ENCODE measurements at regions not wholly inside any gene's neighbourhood (a gene's known extent, or its start where the extent isn't known, plus 50 kb on each side); places are given as distances from the start of the nearest gene placed in this dataset.

DNA sequence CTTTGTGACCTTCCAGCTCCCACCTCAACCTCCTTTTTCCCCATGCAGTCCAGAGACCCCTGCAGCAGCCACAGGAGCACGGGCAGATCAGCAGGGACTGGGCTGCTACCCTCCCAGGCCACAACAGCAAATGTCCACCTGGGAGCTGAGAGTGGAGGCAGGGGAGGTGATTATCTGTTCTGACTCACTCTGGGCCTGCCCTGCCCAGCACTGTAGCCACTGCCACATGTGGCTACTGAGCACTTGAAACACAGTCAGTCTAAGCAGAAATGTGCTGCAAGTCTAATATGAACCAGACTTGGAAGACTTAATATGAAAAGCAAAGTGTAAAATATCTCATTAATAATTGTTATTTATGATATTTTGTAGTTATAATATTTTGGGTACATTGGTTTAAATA, 148.9 kb upstream of the VANGL1 start:
- DNase-seq = no peak

DNA sequence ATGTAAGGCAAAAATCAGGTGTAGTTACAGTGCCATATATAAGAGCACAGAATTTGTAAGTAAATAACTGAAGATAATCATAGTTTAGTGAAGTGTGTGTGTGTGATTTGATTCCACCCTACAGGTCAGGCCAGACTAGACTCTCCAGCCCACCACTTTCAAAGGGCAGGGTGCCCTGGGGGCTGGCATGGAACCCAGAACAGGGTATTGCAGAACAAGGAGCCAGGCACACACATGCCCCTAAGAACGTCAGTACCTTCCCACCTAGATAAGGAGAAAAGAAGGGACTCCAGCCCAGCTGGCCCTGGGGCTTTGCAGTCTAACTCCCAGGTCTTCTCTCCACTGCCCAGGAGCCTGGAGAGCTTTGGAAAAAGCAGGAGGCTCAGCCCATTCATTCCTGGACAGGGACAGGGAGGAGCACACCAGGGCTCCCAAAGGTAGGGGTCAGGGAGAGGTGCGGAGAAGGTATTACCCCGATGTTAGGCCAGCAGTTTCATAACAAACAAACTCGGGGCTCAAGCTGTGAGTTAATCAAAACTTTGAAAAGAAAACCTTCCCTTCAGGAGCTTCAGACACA, 149.7 kb upstream of the VANGL1 start:
- DNase-seq = no peak

DNA sequence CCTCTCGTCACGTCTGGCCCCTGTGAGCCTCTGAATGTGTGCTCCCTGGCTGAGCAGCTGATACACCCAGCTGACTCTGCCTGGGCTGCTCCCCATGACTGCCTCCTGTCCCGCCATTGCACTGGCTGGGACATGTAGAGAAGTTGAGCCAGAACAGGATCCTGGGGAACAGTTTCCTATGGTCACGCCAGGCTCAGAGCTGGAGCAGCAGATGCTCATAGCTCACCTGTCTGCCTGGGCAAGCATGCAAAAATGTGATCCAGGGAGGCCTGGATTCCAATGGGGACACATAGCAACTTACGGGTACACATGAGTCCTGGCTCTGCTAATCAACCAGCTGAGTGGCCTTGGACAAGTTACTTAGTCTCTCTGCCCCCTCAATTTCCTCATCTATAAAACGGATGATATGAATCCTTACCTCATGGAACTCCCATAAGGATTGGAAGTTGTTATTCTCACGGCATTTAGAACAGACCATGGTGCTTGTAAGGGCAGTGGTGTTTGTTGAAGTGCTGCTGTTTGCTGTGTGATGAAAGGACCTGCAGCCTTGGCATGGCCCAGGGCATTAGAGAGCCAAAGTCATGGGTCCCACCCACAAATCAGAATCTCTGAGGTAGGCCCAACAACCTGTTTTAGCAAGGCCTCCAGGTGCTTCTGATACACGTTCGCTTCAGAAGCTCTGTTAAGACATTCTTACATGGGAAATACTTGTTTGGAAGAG, 150.3 kb upstream of the VANGL1 start:
- DNase-seq = no peak

DNA sequence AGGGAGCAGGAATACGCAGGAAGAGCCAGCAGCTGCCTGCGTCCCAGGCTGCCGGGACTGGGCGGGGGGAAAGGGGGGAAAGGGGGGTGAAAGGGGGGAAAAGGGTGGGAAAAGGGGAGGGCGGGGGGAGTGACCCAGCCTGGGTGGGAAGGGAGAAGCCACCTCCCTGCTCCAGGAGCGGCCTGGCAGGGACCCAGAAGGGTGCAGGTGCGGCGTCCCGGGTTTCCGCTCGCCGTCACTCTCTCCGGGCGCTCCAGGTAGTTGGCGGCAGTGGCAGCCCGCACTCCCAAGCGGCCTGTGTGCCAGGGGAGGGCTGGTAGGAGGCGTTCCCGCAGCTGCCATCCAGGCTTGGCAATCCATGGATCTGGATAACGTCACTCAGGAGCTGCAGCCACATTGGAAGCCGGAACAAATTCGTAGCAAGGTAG, 141.0 kb upstream of the NGF start:
- peak in 3 of 56 donors; percentile 9 to 32 (median 10) for DNase-seq

DNA sequence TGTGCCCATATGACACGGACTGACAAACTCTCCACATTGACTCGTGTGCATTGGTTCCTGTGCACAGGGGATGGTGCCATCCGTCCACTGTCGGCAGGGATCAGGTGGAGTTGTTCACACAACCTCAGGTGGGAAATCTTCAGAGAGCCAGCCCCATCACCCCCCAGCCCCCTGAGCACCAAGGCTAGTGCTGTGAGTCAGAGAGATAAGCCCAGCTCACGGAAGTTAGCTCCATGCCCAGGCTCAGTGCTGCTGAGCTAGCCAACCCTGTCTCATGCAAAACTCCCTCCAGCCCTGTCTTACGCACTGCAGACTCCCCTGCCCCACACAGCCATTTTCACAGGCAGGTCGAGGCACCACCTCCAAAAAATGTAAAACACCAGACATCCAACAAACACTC, 139.0 kb upstream of the NGF start:
- DNase-seq = no peak

DNA sequence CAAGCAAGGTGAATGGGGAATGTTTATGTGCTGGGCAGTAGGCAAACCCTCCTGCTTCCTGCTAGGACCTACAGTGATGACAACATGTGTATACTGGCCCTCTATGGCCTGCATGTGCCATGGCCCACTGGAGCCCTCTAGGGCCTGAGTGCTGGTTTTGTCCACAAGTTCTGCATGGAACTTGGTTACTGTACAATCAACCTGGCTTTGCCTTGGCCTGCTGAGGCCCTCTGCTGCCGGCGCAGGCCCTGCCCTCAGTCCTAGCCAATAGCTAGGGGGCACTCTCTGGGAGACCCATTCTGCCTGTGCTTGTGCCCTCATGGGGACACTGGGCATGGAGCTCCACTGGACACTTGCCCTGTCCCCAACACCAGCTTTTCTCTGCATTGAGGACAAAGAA, 138.6 kb upstream of the NGF start:
- DNase-seq = no peak

DNA sequence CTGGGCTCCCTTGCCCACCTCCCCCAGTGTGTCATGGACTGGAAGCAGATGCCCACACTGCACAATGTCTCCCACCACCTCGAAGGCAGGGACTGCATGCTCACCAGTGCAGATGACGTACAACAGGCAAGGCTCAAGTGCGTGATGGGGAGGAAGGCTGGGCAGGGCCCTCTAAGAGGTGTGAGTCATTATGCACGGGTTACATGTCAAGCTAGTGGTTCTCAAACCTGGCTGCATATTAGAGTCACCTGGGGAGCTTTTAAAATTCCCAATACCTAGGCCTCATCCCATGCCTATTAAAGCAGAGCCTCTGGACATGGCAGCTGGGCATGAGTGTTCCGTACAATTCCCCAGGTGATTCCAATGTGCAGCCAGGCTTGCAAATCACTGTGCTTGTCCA, 137.9 kb upstream of the NGF start:
- no peak for DNase-seq

DNA sequence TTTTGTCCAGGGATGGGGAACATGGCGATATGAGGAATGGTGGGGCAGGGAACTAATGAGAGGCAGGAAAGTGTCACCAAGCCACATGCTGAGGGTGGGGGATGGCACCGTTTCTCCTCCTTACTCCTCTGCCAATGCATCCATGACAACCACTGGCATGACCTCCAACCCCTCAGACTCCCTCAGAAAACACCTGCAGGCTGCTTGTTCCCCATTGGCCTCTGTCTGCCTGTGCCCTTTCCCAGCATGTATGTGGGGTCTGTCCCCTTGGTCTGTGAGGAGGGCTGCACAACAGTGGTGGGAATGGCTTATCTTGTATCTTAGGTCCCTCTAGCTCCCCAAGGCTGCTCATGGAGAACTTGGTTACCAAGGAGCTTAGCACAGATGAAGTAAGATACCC, 137.2 kb upstream of the NGF start:
- DNase-seq = no peak

DNA sequence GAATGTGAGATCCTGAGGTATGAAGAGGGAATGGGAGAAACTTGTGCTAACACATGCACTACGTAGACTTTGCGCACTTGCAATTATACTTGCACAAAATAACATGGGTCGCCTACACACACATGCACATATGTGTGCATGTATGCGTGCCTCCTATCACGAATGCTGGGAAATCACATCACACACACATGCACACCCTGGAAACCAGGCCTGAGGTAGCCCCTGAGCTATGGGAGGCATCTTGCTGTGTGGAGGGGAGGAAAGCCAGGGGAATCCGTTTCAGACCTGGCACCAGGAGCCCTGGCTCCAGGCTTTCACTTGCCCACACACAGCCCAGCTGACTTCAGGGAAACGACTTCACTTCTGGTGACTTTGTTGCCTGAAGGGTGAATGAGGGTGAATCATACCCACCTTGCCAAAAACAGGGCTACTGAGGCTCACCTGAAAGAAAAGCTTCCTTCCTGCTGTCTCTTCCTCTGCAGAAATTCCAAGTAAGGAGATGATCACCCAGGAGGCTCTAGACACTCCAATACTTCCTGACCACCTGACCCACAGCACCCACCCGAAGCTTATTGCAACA, 136.0 kb upstream of the NGF start:
- DNase-seq = no peak

DNA sequence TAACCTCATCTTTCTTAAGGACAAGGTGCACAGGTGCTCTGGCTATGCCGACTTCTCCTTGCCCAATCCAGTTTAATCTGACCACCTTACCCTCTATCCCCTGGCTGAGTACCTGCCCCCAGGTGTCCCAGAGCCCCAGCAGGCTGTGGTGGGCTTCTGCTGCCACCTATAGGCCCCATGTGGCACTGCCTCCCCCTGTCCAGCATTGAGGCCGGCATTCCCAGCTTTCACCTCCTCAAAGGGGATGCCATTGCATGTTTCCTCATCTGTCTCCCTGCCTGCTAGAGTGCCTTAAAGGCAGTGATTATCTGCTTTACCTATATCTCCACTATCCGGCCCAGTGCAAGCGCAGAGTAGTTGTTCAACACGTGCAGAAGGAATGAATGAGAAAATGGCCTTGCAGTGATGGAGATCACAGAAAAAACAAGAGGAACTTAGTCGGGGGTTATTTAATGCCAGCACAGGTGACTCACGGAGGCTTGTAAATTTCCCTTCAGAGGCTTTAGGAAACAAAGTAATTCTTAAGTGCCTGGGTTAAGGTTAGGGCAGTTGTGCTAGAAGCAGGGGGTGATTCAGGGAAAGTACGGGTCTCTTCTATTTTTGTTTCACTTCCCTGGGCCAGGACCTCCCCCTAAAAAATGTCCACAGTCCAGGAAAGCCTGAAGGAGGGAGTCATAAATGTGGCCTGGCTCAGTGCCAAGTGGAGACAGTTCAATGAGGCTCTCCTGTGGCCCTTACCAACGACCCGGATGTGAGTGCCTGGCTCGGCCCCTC, 131.8 kb upstream of the NGF start:
- peak in 18 of 56 donors; percentile 2 to 32 (median 6) for DNase-seq

DNA sequence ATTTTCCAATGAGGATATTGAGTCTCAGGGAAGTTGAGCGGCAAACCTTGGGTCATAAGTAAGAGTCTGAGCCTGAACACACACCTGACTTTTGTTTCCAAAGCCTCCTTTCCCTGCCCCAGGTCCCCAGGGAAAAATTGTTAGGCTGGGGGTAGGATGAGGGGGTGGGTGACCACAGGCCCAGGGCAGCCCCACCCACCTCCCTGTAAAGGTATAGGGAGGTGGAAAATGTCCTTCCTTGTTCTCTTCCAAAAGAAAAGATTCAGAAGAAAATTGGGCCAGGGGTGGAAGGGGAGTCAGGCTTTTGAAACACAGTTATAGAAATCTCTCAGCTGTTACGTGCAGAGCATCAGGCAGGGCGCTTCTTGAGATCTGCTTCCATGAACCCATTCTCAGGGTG, 129.7 kb upstream of the NGF start:
- DNase-seq = no peak

DNA sequence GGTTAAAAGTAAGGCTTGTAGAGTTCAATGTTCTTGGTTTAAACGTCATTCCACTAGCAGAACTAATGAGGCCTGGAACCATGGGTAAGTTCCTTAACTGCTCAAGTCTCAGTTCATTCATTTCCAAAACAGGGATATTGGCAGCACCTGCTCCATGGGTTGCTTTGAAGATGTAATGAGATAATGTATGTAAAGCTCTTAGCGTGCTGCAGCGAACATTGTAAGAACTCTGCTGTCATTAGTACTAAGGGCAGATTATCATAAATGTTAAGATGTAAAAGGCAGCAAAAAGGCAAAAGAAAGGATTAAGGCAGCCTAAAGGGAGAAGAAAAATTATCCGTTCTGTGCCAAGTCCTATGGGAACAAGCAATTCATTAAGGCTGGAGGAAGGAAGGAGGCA, 129.1 kb upstream of the NGF start:
- no peak for DNase-seq

DNA sequence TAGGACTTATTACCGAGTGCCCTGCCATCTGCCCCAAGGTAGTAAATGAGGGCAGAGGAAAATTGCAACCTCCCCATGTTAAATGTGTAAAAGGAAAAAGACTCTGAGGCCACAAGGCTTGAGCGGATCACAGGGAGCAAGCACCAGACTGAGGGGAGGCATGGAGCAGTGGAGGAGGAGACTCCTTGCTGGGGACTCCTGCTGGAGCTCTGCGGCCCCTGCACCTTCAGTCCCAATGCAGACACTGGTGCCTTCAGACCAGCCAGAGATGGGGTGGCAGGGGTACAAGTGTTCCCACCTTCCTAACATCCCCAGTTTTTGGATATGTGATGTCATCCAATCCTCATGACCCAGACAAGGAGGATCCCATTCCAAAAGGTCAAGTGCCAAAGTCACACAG, 128.4 kb upstream of the NGF start:
- DNase-seq = no peak

DNA sequence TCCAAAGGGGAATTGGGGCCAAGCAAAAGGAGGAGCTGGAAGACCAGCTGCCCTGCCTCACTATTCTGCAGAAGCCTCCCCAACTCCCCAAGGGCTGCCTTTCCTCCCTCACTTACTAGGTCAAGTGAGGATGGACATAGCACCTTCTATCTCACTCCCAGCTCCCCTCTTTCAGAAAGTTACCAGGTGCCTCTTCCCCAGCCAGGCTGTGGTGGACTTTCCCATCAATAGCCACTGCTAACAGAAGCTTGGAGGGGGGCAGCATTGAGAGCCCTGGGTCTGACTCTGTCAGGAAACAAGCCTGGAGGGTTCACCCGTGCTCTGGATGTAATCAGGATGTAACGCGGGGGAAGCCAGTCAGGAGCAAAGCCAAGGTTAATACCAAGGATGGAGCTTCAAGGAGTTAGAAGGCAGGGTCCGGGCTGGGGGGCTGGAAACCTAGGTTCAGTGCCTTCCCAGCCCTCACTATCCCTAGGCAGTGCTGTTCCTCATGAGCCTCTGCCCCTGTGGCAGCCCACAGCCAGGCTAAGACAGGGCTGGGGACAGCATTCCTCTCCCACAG, 127.8 kb upstream of the NGF start:
- DNase-seq = no peak

DNA sequence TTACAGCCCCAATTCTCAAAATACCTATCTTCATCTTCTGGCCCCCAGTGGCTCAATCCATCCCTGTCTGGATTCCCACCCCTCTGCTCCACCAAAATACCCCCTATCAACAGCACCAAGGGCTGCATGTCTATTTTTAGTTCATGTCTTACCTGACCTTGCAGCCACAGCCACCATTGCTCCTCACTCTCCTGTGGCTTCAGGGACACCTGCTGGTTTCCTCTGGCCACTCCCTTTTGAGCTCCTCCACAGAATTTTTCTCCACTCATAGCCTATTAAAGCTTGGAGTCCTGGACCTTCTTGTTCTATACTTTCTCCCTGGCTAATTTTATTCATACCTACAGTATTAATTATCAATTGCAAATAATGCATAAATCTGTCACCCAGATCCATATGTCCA, 125.3 kb upstream of the NGF start:
- no peak for DNase-seq

DNA sequence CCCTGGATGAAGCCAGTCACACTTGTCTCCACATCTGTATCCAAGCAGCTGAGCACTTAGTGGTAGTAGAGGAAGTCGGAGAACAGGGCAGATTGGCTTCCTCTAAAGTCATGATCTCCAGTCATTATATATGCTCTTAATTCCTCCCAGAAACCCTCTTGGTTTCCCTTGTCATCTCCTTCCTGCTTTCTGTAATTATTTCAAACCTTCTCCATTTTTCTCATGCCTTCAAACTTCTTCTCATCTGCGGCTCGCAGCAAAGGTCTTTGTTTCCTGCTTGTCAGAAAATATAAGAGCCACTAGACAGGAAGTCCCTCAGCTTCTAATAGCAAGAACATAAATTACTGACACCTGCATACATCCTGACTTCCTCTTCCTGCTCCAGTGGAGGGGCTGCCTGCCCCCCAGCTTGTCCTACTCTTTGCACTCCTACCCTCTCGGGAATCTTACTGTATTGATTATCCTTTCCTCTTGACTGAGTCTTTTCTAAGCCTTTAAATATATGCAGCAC, 124.6 kb upstream of the NGF start:
- DNase-seq = no peak

DNA sequence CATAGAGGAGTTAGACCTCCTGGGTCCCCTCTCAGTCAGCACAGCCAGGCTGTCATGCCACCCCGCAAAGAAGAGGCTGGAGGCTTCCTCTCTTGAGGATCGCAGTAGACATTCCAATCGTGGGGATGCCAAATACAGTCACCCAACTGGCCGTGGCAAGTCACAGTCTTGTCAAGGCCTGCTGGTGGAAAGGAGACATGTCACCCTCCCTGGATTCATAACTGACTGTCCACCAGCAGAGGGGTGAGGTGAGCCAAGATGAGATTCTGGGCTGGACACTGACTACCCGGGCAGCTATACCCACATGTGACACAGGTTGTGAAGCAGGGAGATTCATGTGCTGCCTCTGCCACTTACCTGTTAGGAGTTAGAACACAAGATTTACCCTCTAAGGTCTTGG, 123.5 kb upstream of the NGF start:
- no peak for DNase-seq

DNA sequence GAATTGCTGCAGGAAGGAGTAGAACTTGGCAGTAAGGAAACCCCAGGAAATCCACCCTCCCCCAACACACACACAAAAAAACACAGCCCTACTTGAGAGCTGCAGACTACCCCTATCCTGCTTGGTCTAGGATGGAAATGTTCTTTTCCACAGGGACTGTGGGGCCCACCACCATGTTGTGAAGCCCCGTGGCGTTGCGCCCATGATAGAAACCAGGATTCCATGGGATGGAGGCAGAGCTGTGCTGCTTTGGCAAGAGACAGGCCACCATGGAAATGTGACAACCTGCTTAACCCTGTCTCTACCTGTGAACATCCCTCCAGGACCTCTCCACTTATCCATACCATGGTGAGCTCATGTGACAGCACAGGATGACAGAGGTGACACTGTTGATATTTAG, 121.1 kb upstream of the NGF start:
- no peak for DNase-seq

DNA sequence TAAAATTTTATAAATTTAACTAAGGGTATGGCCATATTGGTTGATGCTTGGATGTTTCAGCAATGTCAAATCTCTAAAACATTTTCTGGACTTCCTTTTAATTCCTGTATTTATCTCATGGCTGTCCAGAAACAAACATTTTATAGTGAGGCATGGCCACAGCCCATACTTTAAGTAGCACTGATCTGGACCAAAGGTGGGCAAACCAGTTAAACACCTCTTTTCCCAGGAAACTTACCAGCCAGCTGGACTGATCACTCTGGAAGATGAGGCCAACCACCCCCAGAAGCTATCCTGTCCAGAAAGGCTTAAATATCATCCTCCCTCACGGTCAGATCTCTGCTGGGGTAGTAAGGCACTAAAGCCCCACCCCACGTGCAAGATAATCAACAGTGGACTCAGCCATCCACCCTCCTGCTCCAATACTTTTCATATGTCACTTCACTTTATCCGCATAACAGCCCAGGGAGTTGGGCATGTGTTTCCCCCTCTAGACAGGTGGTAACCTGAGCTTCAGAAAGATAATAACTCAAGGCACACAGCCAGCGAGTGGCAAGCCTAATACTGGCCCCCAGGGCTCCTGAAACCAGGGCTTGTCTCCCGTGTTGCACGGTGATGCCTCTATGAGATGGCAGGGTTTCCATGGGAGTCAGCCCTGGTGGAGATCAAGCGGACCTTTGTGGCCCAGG, 120.5 kb upstream of the NGF start:
- no peak for DNase-seq

DNA sequence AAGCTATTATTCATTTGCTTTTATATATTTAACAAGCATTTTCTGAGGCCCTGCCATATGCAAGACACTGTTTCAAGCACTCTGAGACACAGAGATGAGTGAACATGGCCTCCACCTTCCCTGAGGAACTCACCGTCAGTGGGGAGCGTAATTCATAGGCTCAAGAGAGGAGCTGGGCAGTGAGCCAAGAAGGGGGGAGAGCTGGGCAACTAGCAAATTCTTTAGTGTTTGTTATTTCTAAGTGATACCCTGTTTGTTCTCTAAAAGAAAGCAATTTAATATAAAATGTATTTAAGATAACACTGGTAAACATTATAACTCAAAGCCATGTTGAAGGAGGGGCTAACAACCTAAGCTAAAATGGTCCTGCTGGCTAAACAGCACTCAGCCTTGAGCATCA, 119.2 kb upstream of the NGF start:
- DNase-seq = peak in 3 of 56 donors; percentile 2 to 10 (median 3)

DNA sequence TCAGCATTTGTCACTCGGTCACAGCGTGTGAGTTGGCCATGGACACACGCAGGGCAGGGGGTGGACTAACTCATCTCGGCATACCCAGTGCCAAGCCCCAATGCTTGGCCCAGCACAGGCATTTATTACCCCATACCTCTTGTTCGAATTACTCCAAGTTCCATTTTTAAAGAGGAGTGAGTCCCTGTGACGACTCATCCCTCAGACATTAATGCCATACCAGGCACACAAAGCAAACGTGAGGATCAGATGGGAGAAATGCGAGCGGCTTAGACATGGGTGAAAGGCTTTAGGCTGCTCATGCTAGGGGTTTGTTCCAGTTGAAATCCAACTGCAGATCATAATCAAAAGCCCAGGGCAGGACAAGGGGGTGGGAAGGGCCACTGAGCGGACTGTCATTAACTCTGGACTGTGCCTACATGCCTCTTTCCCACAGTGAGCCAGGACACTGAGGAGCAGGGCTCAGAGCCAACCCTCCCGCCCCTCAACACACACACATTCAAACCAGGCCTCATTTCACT, 118.5 kb upstream of the NGF start:
- peak in 1 of 56 donors; percentile 3 for DNase-seq
